ENCODE measurements at regions not wholly inside any gene's neighbourhood (a gene's known extent, or its start where the extent isn't known, plus 50 kb on each side); places are given as distances from the start of the nearest gene placed in this dataset.

DNA sequence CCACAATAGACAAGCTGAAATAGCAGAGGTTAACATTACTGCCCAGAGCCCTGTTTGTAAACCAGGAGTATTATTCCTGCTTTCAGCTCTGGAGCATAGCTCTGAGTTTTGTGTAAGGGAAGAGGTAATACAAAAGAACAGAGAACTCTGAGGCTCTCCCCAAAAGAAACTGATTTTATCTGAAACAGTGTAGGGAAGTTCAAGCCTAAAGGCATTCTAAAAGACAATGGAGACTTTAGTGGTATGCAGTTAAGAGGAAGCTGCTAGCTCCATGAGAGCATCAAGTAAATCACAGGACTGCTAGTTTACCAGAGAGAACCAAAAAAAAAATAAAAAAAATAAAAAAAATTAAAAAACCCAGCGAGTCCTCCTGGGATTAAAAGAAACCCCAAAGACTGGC, 146.6 kb upstream of the PCSK5 start:
- WGBS, 2 donors, result 67 to 77% methylated on average over 1 of the region's 1 CpG

DNA sequence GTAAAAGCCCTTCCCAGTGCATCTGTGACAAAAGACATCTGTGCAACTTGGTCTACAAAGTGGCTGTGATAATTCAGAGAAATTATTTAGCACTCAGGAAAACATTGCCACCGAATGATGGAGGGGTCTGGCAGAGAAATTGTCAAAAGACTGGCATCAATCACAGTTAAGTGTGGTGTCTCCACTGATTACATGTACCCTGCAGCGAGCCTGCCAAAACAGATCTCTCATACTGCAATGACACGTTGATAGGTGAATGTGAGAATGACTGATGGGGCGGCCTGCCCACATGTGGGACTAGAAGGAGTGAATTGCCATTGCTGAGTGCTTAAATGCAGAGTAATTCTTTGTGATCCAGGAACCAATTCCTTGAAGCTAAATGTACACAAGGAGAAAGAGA, 136.4 kb upstream of the PCSK5 start:
- DNase-seq, result no peak
- Histone ChIP-seq H3K36me3 (ENCODE audit: low read depth, missing control alignments) (no peaks in the 10 kb centered on the region), H3K27ac (no peak overlapping the region), H3K9me3 (no peaks in the 10 kb centered on the region), H3K27me3 (no peaks in the 10 kb centered on the region), H3K4me3 (no peak overlapping the region), H3K4me1 (no peaks in the 10 kb centered on the region)
- intact Hi-C loops (cut with DNase I; ENCODE audit: low total_unique reads), result no loop called here
- 71 to 79% methylated on average over 4 of the region's 4 CpGs for WGBS, 2 donors
- TF ChIP-seq POLR2A (IDR thresholded peaks at IDR 0.05), result no peak
- TF ChIP-seq, protein P1, sequence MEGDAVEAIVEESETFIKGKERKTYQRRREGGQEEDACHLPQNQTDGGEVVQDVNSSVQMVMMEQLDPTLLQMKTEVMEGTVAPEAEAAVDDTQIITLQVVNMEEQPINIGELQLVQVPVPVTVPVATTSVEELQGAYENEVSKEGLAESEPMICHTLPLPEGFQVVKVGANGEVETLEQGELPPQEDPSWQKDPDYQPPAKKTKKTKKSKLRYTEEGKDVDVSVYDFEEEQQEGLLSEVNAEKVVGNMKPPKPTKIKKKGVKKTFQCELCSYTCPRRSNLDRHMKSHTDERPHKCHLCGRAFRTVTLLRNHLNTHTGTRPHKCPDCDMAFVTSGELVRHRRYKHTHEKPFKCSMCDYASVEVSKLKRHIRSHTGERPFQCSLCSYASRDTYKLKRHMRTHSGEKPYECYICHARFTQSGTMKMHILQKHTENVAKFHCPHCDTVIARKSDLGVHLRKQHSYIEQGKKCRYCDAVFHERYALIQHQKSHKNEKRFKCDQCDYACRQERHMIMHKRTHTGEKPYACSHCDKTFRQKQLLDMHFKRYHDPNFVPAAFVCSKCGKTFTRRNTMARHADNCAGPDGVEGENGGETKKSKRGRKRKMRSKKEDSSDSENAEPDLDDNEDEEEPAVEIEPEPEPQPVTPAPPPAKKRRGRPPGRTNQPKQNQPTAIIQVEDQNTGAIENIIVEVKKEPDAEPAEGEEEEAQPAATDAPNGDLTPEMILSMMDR (IDR thresholded peaks at IDR 0.05), result no peak

More for the DNA sequence above, 146.6 kb upstream of the PCSK5 start:
- TF ChIP-seq, protein P1 (IDR thresholded peaks at IDR 0.05), result no peak
- no peak for TF ChIP-seq POLR2A (IDR thresholded peaks at IDR 0.05)
- no peaks in the 10 kb centered on the region for H3K9me3 ChIP-seq
- no peak overlapping the region for H3K4me3 ChIP-seq
- peaks cover 4% of the 10 kb centered on the region for H3K4me1 ChIP-seq
- H3K36me3 ChIP-seq (ENCODE audit: low read depth, missing control alignments), result no peaks in the 10 kb centered on the region
- intact Hi-C loops (cut with DNase I; ENCODE audit: low total_unique reads), result no loop called here
- H3K27me3 ChIP-seq, result no peaks in the 10 kb centered on the region
- DNase-seq, result no peak
- no peak overlapping the region for H3K27ac ChIP-seq

DNA sequence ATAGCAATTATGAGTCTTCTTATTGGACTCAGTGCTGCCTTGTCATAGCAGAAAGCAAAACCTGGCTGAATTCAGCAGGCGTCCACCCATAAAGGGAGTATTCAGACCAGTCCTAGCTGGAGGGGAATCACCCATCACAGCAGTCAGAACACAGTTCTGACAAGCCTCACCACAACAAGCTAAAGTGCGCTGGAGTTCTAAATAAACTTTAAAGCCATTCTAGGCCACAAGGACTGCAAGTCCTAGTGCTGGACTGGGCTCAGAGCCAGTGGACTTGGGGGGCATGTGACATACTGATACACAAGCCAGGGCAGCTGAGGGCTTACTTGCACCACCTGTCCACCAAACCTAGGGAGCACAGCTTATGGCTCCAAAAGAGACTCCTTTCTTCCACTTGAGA, 115.3 kb upstream of the PCSK5 start:
- intact Hi-C loops (cut with DNase I; ENCODE audit: low total_unique reads), result no loop called here
- TF ChIP-seq, protein P1 (IDR thresholded peaks at IDR 0.05), result no peak
- no peak for TF ChIP-seq POLR2A (IDR thresholded peaks at IDR 0.05)
- no peaks in the 10 kb centered on the region for H3K4me1 ChIP-seq
- 90 to 91% methylated on average over 2 of the region's 2 CpGs for WGBS, 2 donors
- no peaks in the 10 kb centered on the region for H3K27me3 ChIP-seq
- no peak overlapping the region for H3K27ac ChIP-seq
- H3K4me3 ChIP-seq, result no peak overlapping the region
- H3K9me3 ChIP-seq, result no peaks in the 10 kb centered on the region
- H3K36me3 ChIP-seq (ENCODE audit: low read depth, missing control alignments), result no peaks in the 10 kb centered on the region
- no peak for DNase-seq

DNA sequence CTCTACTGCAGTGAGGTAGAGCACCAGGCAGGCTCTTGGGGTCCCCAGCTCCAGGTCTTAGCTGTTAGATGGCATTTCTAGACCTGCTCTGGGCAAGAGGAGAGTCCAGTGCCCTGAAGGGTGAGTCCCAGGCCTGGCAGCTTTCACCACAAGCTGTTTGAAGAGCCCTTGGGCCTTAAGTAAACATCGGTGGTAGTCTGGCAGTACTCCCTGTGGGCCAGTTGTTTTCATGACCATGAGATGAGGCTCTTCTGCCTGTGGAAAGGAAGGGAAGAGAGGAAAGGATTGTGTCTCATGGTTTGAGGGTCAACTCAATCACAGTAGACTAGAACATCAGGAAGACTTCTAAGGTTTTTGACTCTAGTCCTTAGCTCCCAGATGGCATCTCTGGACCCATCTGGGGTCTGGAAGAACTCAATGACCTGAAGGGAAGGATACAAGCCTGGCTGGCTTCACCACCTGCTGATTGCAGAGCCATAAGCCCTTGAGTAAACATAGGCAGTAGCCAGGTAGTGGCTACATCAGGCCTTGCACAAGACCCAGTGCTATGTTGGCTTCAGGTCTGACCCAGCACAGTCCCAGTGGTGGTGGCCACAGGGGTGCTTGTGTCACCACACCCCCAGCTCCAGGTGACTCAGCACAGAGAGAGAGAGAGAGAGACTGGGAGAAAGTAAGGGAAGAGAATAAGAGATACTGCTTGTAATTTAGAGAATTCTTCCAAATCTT, 114.3 kb upstream of the PCSK5 start:
- Histone ChIP-seq H3K4me3 (no peak overlapping the region), H3K27ac (no peak overlapping the region), H3K4me1 (no peaks in the 10 kb centered on the region), H3K36me3 (ENCODE audit: low read depth, missing control alignments) (no peaks in the 10 kb centered on the region), H3K27me3 (no peaks in the 10 kb centered on the region), H3K9me3 (no peaks in the 10 kb centered on the region)
- intact Hi-C loops (cut with DNase I; ENCODE audit: low total_unique reads), result no loop called here
- TF ChIP-seq POLR2A (IDR thresholded peaks at IDR 0.05), result no peak
- TF ChIP-seq, protein P1 (IDR thresholded peaks at IDR 0.05), result no peak
- DNase-seq, result no peak
- WGBS, 2 donors, result 89 to 100% methylated on average over 1 of the region's 1 CpG

DNA sequence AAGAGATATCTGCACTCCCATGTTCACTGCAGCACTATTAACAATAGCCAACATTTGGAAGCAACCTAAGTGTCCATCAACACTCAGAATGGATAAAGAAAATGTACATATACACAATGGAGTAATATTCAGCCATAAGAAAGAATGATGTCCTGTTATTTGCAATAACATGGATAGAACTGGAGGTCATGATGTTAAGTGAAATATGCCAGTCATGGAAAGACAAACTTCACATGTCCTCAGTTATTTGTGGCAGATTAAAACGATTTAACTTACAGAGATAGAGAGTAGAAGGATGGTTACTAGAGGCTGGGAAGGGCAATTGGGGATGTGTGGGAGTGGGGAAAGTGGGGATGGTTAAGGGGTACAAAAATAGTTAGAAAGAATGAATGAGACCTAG, 110.3 kb upstream of the PCSK5 start:
- 64 to 66% methylated on average over 1 of the region's 1 CpG for WGBS, 2 donors
- Histone ChIP-seq H3K27me3 (no peaks in the 10 kb centered on the region), H3K27ac (no peak overlapping the region), H3K4me3 (no peak overlapping the region), H3K4me1 (no peaks in the 10 kb centered on the region), H3K36me3 (ENCODE audit: low read depth, missing control alignments) (no peaks in the 10 kb centered on the region), H3K9me3 (no peaks in the 10 kb centered on the region)
- no peak for DNase-seq
- TF ChIP-seq POLR2A (IDR thresholded peaks at IDR 0.05), result no peak
- TF ChIP-seq, protein P1 (IDR thresholded peaks at IDR 0.05), result no peak
- intact Hi-C loops (cut with DNase I; ENCODE audit: low total_unique reads), result no loop called here

All from testis (tissue), 2 donors.